ENCODE measurements at regions not wholly inside any gene's neighbourhood (a gene's known extent, or its start where the extent isn't known, plus 50 kb on each side); places are given as distances from the start of the nearest gene placed in this dataset.
A peak's percentile ranks its signal among the peaks of the same experiment; 100 is the strongest.
"Not testable (repeated sequence)": the region's sequence is repeated elsewhere in the genome, so short reads cannot be mapped to it uniquely, and the experiment has no call there.

GRCh38 chr1:239987103-239987745 lies 104.5 kb upstream of the FMN2 start:
- DNase-seq (ENCODE audit: low read depth): peak; percentile 41

GRCh38 chr1:239989990-239990389 lies 101.7 kb upstream of the FMN2 start:
- no peak for DNase-seq (ENCODE audit: low read depth)

GRCh38 chr1:239992566-239992965 lies 99.1 kb upstream of the FMN2 start:
- not testable (repeated sequence) for DNase-seq (ENCODE audit: low read depth)

GRCh38 chr1:239993366-239993765 lies 98.3 kb upstream of the FMN2 start:
- DNase-seq (ENCODE audit: low read depth): no peak

GRCh38 chr1:239995281-239995680 lies 96.4 kb upstream of the FMN2 start:
- DNase-seq (ENCODE audit: low read depth): no peak

- DNase-seq (ENCODE audit: low read depth): no peak
Measured at GRCh38 chr1:239997160-239997514, 94.5 kb upstream of the FMN2 start.

- no peak for DNase-seq (ENCODE audit: low read depth)
Measured at GRCh38 chr1:239997515-239998311, 94.0 kb upstream of the FMN2 start.

- DNase-seq (ENCODE audit: low read depth): no peak
Measured at GRCh38 chr1:239998312-239998649, 93.4 kb upstream of the FMN2 start.

- DNase-seq (ENCODE audit: low read depth): no peak
Measured at GRCh38 chr1:239999170-239999569, 92.5 kb upstream of the FMN2 start.

- no peak for DNase-seq (ENCODE audit: low read depth)
Measured at GRCh38 chr1:240000634-240001033, 91.0 kb upstream of the FMN2 start.

GRCh38 chr1:240001177-240001740 lies 90.4 kb upstream of the FMN2 start:
- DNase-seq (ENCODE audit: low read depth): no peak

- DNase-seq (ENCODE audit: low read depth): peak; percentile 34
Measured at GRCh38 chr1:240004086-240004749, 87.5 kb upstream of the FMN2 start.

- DNase-seq (ENCODE audit: low read depth): no peak
Measured at GRCh38 chr1:240005997-240006650, 85.6 kb upstream of the FMN2 start.

- no peak for DNase-seq (ENCODE audit: low read depth)
Measured at GRCh38 chr1:240008298-240008697, 83.4 kb upstream of the FMN2 start.

GRCh38 chr1:240014051-240014450 lies 77.6 kb upstream of the FMN2 start:
- DNase-seq (ENCODE audit: low read depth): no peak

- no peak for DNase-seq (ENCODE audit: low read depth)
Measured at GRCh38 chr1:240018617-240019016, 73.1 kb upstream of the FMN2 start.

GRCh38 chr1:240019524-240019923 lies 72.2 kb upstream of the FMN2 start:
- no peak for DNase-seq (ENCODE audit: low read depth)

- no peak for DNase-seq (ENCODE audit: low read depth)
Measured at GRCh38 chr1:240020871-240021270, 70.8 kb upstream of the FMN2 start.

GRCh38 chr1:240021709-240022108 lies 70.0 kb upstream of the FMN2 start:
- no peak for DNase-seq (ENCODE audit: low read depth)

GRCh38 chr1:240027059-240027462 lies 64.6 kb upstream of the FMN2 start:
- peak; percentile 49 for DNase-seq (ENCODE audit: low read depth)

- DNase-seq (ENCODE audit: low read depth): no peak
Measured at GRCh38 chr1:240029418-240029817, 62.3 kb upstream of the FMN2 start.

GRCh38 chr1:240030236-240030635 lies 61.4 kb upstream of the FMN2 start:
- DNase-seq (ENCODE audit: low read depth): no peak
